Muscle of leg (tissue), 3 donors: ENCODE measurements at regions not wholly inside any gene's neighbourhood (a gene's known extent, or its start where the extent isn't known, plus 50 kb on each side); places are given as distances from the start of the nearest gene placed in this dataset.
A peak's percentile ranks its signal among the peaks of the same experiment; 100 is the strongest.

Experiments
- DNase-seq: peaks from one replicate; pipeline ENCODE4 v3.0.0; 2013
- H3K27ac ChIP-seq: one replicate; pipeline ENCODE4 v1.5.1; 2013; ENCODE audit warnings: mild to moderate bottlenecking, low read length, control low read depth
- H3K27me3 ChIP-seq: one replicate; pipeline ENCODE4 v1.6.1; 2013; ENCODE audit warnings: low read length; ENCODE audit not compliant: control insufficient read depth, insufficient read depth
- H3K36me3 ChIP-seq: one replicate; pipeline ENCODE4 v1.6.1; 2013; ENCODE audit warnings: low read length; ENCODE audit not compliant: control insufficient read depth, insufficient read depth
- H3K4me1 ChIP-seq: one replicate; pipeline ENCODE4 v1.6.1; 2013; ENCODE audit warnings: low read length; ENCODE audit not compliant: control insufficient read depth, insufficient read depth
- H3K4me3 ChIP-seq: one replicate; pipeline ENCODE4 v1.5.1; 2013; ENCODE audit warnings: low read length, control low read depth
- H3K9me3 ChIP-seq: replicated peaks from 2 replicates; pipeline ENCODE4 v1.6.1; 2013; ENCODE audit warnings: low read depth, low read length; ENCODE audit not compliant: control insufficient read depth
- WGBS: methylation state at CpG from one replicate; pipeline ENCODE4 v1.1.5; 2013; ENCODE audit warnings: missing lambda C conversion rate; ENCODE audit not compliant: insufficient coverage; 5-methylcytosine and 5-hydroxymethylcytosine counted together

DNA sequence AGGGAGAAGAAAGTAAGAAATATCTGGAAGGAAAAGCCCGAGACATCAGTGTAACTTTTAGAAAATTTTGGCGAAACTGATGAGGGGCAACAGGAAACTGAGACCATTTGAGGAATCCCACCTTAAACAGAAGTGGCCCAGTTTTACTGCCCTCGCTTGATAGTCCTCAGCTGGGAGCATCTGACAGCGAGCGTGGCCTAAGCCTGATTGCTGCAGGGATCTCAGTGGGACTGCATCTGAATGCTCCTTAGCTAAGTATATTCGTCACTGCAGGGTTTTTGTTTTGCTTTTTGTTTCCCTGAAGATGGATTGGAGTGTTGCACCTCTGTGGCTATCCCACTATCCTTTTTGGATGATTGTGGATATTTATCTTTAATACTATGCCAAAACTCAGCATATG lies 262.7 kb upstream of the KLHL1 start:
- no peaks in the 10 kb centered on the region for H3K9me3 ChIP-seq
- no peak overlapping the region for H3K27ac ChIP-seq
- no peak for DNase-seq
- no peaks in the 10 kb centered on the region for H3K27me3 ChIP-seq
- H3K4me1 ChIP-seq = no peaks in the 10 kb centered on the region
- no peak overlapping the region for H3K4me3 ChIP-seq
- 77% methylated on average over 3 of the region's 6 CpGs for WGBS
- no peaks in the 10 kb centered on the region for H3K36me3 ChIP-seq

- no peak for DNase-seq
- WGBS = no CpG with 5 or more reads among the region's 4 CpGs
- Histone ChIP-seq H3K27ac (no peak overlapping the region), H3K27me3 (no peaks in the 10 kb centered on the region), H3K4me1 (no peaks in the 10 kb centered on the region), H3K9me3 (no peaks in the 10 kb centered on the region), H3K4me3 (no peak overlapping the region), H3K36me3 (no peaks in the 10 kb centered on the region)
These were observed 258.5 kb upstream of the KLHL1 start for GRCh38 chr13:70366720-70367119.

DNA sequence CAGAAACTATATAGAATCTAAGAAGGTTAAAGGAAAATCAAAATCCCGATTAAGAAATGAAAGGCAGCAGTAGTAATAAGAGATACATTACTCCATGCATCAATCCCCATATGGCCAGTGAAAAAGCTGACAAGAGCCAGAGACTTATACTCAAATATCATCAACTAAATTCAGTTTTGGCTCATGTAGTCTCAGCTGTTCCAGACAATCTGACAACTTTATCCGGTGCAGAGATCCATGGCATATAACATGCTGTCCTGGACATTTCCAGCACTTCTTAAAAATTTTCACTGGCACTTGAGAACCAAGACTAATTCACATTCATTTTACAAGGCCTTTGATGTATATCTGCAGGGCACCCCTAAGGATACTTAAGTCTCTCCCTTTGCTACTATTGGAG lies 255.7 kb upstream of the KLHL1 start:
- DNase-seq = peak; percentile 58
- H3K4me1 ChIP-seq = no peaks in the 10 kb centered on the region

GRCh38 chr13:70362820-70363570 lies 254.7 kb upstream of the KLHL1 start:
- Histone ChIP-seq H3K9me3 (no peaks in the 10 kb centered on the region), H3K4me1 (no peaks in the 10 kb centered on the region), H3K27me3 (no peaks in the 10 kb centered on the region), H3K36me3 (no peaks in the 10 kb centered on the region), H3K27ac (no peak overlapping the region), H3K4me3 (no peak overlapping the region)
- DNase-seq = no peak
- WGBS = no CpG with 5 or more reads among the region's 5 CpGs

More for the DNA sequence above, 255.7 kb upstream of the KLHL1 start:
- Histone ChIP-seq H3K27ac (no peak overlapping the region), H3K4me3 (no peak overlapping the region), H3K36me3 (no peaks in the 10 kb centered on the region), H3K9me3 (no peaks in the 10 kb centered on the region), H3K27me3 (no peaks in the 10 kb centered on the region)
- 10% methylated on average over 1 of the region's 2 CpGs for WGBS

DNA sequence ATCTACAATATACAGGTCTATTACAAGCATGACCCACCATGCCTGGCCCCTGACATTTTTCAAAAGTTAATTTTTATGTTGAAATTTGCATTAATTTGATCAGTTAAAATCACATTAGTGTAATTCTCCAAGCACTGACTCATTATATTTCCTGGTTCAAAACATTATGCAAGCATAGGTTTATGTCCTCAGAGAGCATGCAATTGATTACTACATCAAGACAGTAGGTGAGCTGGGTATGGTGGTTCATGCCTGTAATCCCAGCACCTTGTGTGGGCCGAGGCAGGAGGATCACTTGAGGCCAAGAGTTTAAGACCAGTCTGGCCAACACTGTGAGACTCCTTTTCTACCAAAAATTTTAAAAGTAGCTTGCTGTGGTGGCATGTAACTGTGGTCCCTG lies 248.8 kb upstream of the KLHL1 start:
- no peaks in the 10 kb centered on the region for H3K27me3 ChIP-seq
- H3K4me3 ChIP-seq = no peak overlapping the region
- no peaks in the 10 kb centered on the region for H3K4me1 ChIP-seq
- no peaks in the 10 kb centered on the region for H3K36me3 ChIP-seq
- H3K27ac ChIP-seq = no peak overlapping the region
- 67% methylated on average over 1 of the region's 1 CpG for WGBS
- no peak for DNase-seq
- H3K9me3 ChIP-seq = no peaks in the 10 kb centered on the region

DNA sequence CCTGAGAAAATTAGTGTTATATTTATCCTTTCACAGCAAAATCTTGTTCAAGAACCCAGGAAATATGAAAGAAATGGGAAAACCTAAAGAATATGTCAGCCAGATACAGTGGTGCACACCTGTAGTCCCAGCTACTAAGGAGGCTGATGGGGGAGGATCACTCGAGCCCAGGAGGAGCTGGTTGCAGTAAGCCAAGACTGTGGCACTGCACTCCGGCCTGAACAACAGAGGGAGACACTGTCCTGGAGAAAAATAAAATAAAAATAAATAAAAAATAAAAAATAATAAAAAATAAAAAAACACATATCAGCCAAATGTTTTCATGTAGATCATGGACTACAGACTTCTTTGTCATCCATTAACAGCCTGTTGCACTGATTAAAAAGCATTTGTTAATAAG lies 244.8 kb upstream of the KLHL1 start:
- no peaks in the 10 kb centered on the region for H3K9me3 ChIP-seq
- no peaks in the 10 kb centered on the region for H3K4me1 ChIP-seq
- no CpG with 5 or more reads among the region's 2 CpGs for WGBS
- H3K27me3 ChIP-seq = no peaks in the 10 kb centered on the region
- no peak for DNase-seq
- no peaks in the 10 kb centered on the region for H3K36me3 ChIP-seq
- no peak overlapping the region for H3K27ac ChIP-seq
- no peak overlapping the region for H3K4me3 ChIP-seq

- peak; percentile 1 for DNase-seq
- no peak overlapping the region for H3K27ac ChIP-seq
- H3K4me1 ChIP-seq = no peaks in the 10 kb centered on the region
- no peak overlapping the region for H3K4me3 ChIP-seq
- H3K27me3 ChIP-seq = no peaks in the 10 kb centered on the region
- H3K36me3 ChIP-seq = no peaks in the 10 kb centered on the region
- WGBS = no CpG with 5 or more reads among the region's 8 CpGs
- no peaks in the 10 kb centered on the region for H3K9me3 ChIP-seq
These were observed 239.8 kb upstream of the KLHL1 start for GRCh38 chr13:70347947-70348620.

GRCh38 chr13:70339738-70340137 lies 231.5 kb upstream of the KLHL1 start:
- no peaks in the 10 kb centered on the region for H3K36me3 ChIP-seq
- H3K27ac ChIP-seq = no peak overlapping the region
- H3K4me3 ChIP-seq = no peak overlapping the region
- H3K9me3 ChIP-seq = no peaks in the 10 kb centered on the region
- 40% methylated on average over 1 of the region's 4 CpGs for WGBS
- H3K4me1 ChIP-seq = no peaks in the 10 kb centered on the region
- DNase-seq = peak; percentile 6
- H3K27me3 ChIP-seq = no peaks in the 10 kb centered on the region

GRCh38 chr13:70338609-70339008 lies 230.4 kb upstream of the KLHL1 start:
- Histone ChIP-seq H3K27me3 (no peaks in the 10 kb centered on the region), H3K4me3 (no peak overlapping the region), H3K36me3 (no peaks in the 10 kb centered on the region), H3K4me1 (no peaks in the 10 kb centered on the region), H3K27ac (no peak overlapping the region), H3K9me3 (no peaks in the 10 kb centered on the region)
- no peak for DNase-seq
- no CpG with 5 or more reads among the region's 1 CpG for WGBS

GRCh38 chr13:70336866-70337265 lies 228.6 kb upstream of the KLHL1 start:
- no peaks in the 10 kb centered on the region for H3K27me3 ChIP-seq
- no CpG with 5 or more reads among the region's 3 CpGs for WGBS
- no peaks in the 10 kb centered on the region for H3K4me1 ChIP-seq
- H3K9me3 ChIP-seq = no peaks in the 10 kb centered on the region
- H3K27ac ChIP-seq = no peak overlapping the region
- no peak for DNase-seq
- H3K4me3 ChIP-seq = no peak overlapping the region
- H3K36me3 ChIP-seq = no peaks in the 10 kb centered on the region
